ENCODE measurements at regions not wholly inside any gene's neighbourhood (a gene's known extent, or its start where the extent isn't known, plus 50 kb on each side); places are given as distances from the start of the nearest gene placed in this dataset.

- TF ChIP-seq ZNF274 (IDR thresholded peaks at IDR 0.05; ENCODE audit: low read depth, low read length): no peak
- no peak overlapping the region for H3K4me3 ChIP-seq (ENCODE audit: low read length)
Observed at GRCh38 chr1:198880397-198880796, 241.6 kb downstream of the PTPRC start.

GRCh38 chr1:198880818-198881597, 242.2 kb downstream of the PTPRC start:
- no peak overlapping the region for H3K4me3 ChIP-seq (ENCODE audit: low read length)
- no peak for TF ChIP-seq ZNF274 (IDR thresholded peaks at IDR 0.05; ENCODE audit: low read depth, low read length)

- TF ChIP-seq ZNF274 (IDR thresholded peaks at IDR 0.05; ENCODE audit: low read depth, low read length): no peak
- no peak overlapping the region for H3K4me3 ChIP-seq (ENCODE audit: low read length)
Observed at GRCh38 chr1:198883184-198883583, 244.3 kb downstream of the PTPRC start.

GRCh38 chr1:198887866-198888265, 249.0 kb downstream of the PTPRC start:
- TF ChIP-seq ZNF274 (IDR thresholded peaks at IDR 0.05; ENCODE audit: low read depth, low read length): no peak
- no peak overlapping the region for H3K4me3 ChIP-seq (ENCODE audit: low read length)

- no peak overlapping the region for H3K4me3 ChIP-seq (ENCODE audit: low read length)
- TF ChIP-seq ZNF274 (IDR thresholded peaks at IDR 0.05; ENCODE audit: low read depth, low read length): no peak
Observed at GRCh38 chr1:198888379-198888943, 249.6 kb downstream of the PTPRC start.

GRCh38 chr1:198889101-198889500, 250.3 kb downstream of the PTPRC start:
- no peak for TF ChIP-seq ZNF274 (IDR thresholded peaks at IDR 0.05; ENCODE audit: low read depth, low read length)
- H3K4me3 ChIP-seq (ENCODE audit: low read length): no peak overlapping the region

GRCh38 chr1:198889749-198890148, 250.9 kb downstream of the PTPRC start:
- no peak overlapping the region for H3K4me3 ChIP-seq (ENCODE audit: low read length)
- no peak for TF ChIP-seq ZNF274 (IDR thresholded peaks at IDR 0.05; ENCODE audit: low read depth, low read length)

- no peak overlapping the region for H3K4me3 ChIP-seq (ENCODE audit: low read length)
- TF ChIP-seq ZNF274 (IDR thresholded peaks at IDR 0.05; ENCODE audit: low read depth, low read length): no peak
Observed at GRCh38 chr1:198890214-198890930, 251.5 kb downstream of the PTPRC start.

GRCh38 chr1:198892065-198892464, 253.2 kb downstream of the PTPRC start:
- TF ChIP-seq ZNF274 (IDR thresholded peaks at IDR 0.05; ENCODE audit: low read depth, low read length): no peak
- H3K4me3 ChIP-seq (ENCODE audit: low read length): no peak overlapping the region

GRCh38 chr1:198893141-198893540, 254.3 kb downstream of the PTPRC start:
- TF ChIP-seq ZNF274 (IDR thresholded peaks at IDR 0.05; ENCODE audit: low read depth, low read length): no peak
- H3K4me3 ChIP-seq (ENCODE audit: low read length): no peak overlapping the region

GRCh38 chr1:198893763-198894444, 255.1 kb downstream of the PTPRC start:
- no peak overlapping the region for H3K4me3 ChIP-seq (ENCODE audit: low read length)
- TF ChIP-seq ZNF274 (IDR thresholded peaks at IDR 0.05; ENCODE audit: low read depth, low read length): no peak

- no peak for TF ChIP-seq ZNF274 (IDR thresholded peaks at IDR 0.05; ENCODE audit: low read depth, low read length)
- H3K4me3 ChIP-seq (ENCODE audit: low read length): no peak overlapping the region
Observed at GRCh38 chr1:198901266-198901665, 262.4 kb downstream of the PTPRC start.

- no peak for TF ChIP-seq ZNF274 (IDR thresholded peaks at IDR 0.05; ENCODE audit: low read depth, low read length)
- no peak overlapping the region for H3K4me3 ChIP-seq (ENCODE audit: low read length)
Observed at GRCh38 chr1:198902655-198903054, 263.8 kb downstream of the PTPRC start.

- no peak for TF ChIP-seq ZNF274 (IDR thresholded peaks at IDR 0.05; ENCODE audit: low read depth, low read length)
- no peak overlapping the region for H3K4me3 ChIP-seq (ENCODE audit: low read length)
Observed at GRCh38 chr1:198903203-198903602, 264.4 kb downstream of the PTPRC start.

Measured in GM08714 (cell line).